A673 (cell line): ENCODE measurements at regions not wholly inside any gene's neighbourhood (a gene's known extent, or its start where the extent isn't known, plus 50 kb on each side); places are given as distances from the start of the nearest gene placed in this dataset.
"Not testable (repeated sequence)": the region's sequence is repeated elsewhere in the genome, so short reads cannot be mapped to it uniquely, and the experiment has no call there.

Source experiments
- BruUV-seq: library from RNA; stranded (reverse); fragments of 400-500 nt; replicated peaks from 2 replicates; lab custom pipeline; 2021; lab: Mats Ljungman, UMichigan
- CTCF ChIA-PET: fragments of 300-600 bp; sonication (Branson Sonifier 250); formaldehyde crosslinking; loops from one replicate; lab custom pipeline; 2022; ENCODE audit warnings: antibody characterized with exemption; lab: Charles Lee
- POLR2A ChIA-PET: fragments of 300-600 bp; sonication (Branson Sonifier 250); formaldehyde crosslinking; loops from one replicate; lab custom pipeline; 2022; ENCODE audit warnings: antibody characterized with exemption; ENCODE audit not compliant: low non-redundant PET; lab: Charles Lee
- DNase-seq: peaks from one replicate; pipeline ENCODE4 v3.0.0-alpha.2; 2015; ENCODE audit warnings: low spot score
- H3K27ac ChIP-seq: fragments of 200-600 bp; sonication (generic); 2 replicates; pipeline ENCODE4 v1.5.1; 2016; ENCODE audit warnings: mixed run types, low read depth, mild to moderate bottlenecking, mixed read lengths, antibody characterized with exemption, low read length; ENCODE audit not compliant: poor library complexity, severe bottlenecking
- H3K27me3 ChIP-seq: fragments of 200-600 bp; sonication (generic); replicated peaks from 2 replicates; pipeline ENCODE4 v1.6.1; 2017; ENCODE audit warnings: mixed run types, low read depth, mild to moderate bottlenecking, mixed read lengths, antibody characterized with exemption, low read length; ENCODE audit not compliant: insufficient read depth, poor library complexity
- H3K36me3 ChIP-seq: fragments of 200-600 bp; sonication (generic); 2 replicates; pipeline ENCODE4 v1.6.1; 2016; ENCODE audit warnings: mixed run types, mild to moderate bottlenecking, mixed read lengths, antibody characterized with exemption, low read length; ENCODE audit not compliant: insufficient read depth, poor library complexity, severe bottlenecking
- H3K4me1 ChIP-seq: fragments of 200-600 bp; sonication (generic); 2 replicates; pipeline ENCODE4 v1.6.1; 2017; ENCODE audit warnings: mixed run types, mild to moderate bottlenecking, mixed read lengths, antibody characterized with exemption, low read length; ENCODE audit not compliant: insufficient read depth, poor library complexity, severe bottlenecking
- H3K4me3 ChIP-seq: fragments of 200-600 bp; sonication (generic); 2 replicates; pipeline ENCODE4 v1.5.1; 2016; ENCODE audit warnings: low read depth, mixed run types, mild to moderate bottlenecking, mixed read lengths, low read length; ENCODE audit not compliant: poor library complexity, severe bottlenecking
- H3K9me3 ChIP-seq: fragments of 200-600 bp; sonication (generic); 2 replicates; pipeline ENCODE4 v1.6.1; 2016; ENCODE audit warnings: mixed run types, low read depth, mild to moderate bottlenecking, mixed read lengths, antibody characterized with exemption, low read length; ENCODE audit not compliant: poor library complexity, severe bottlenecking
- CTCF ChIP-seq: fragments of 300-800, 200-600 bp; sonication (generic); conservative IDR thresholded peaks from 2 replicates; pipeline ENCODE4 v1.5.1; 2017; ENCODE audit warnings: low read depth, mild to moderate bottlenecking, antibody characterized with exemption, low read length, moderate library complexity, mixed read lengths
- EZH2 ChIP-seq: fragments of 200-600 bp; sonication (generic); IDR thresholded peaks from 2 replicates; pipeline ENCODE4 v1.6.1; 2017; ENCODE audit warnings: borderline replicate concordance, low read depth, mild to moderate bottlenecking, mixed read lengths, antibody characterized with exemption, low read length; ENCODE audit not compliant: poor library complexity, severe bottlenecking
- intact Hi-C: fragments of 100-400 bp; cut with micrococcal nuclease; formaldehyde crosslinking; loops from one replicate; pipeline ENCODE4 v1.10.0; 2022; ENCODE audit not compliant: unreplicated experiment

- intact Hi-C loops, result no loop called here
- POLR2A ChIA-PET, result no interaction called here
- Histone ChIP-seq H3K27ac (no peak overlapping the region), H3K36me3 (no peaks in the 10 kb centered on the region), H3K27me3 (no peaks in the 10 kb centered on the region), H3K4me3 (no peak overlapping the region), H3K9me3 (no peaks in the 10 kb centered on the region), H3K4me1 (no peaks in the 10 kb centered on the region)
- BruUV-seq, result no TSS peak
- no peak for TF ChIP-seq CTCF
- TF ChIP-seq EZH2, result no peak
- DNase-seq, result no peak
- CTCF ChIA-PET, result no interaction called here
Observed at GRCh38 chr2:184190725-184191124, 407.6 kb upstream of the ZNF804A start.

- H3K27me3 ChIP-seq, result no peaks in the 10 kb centered on the region
- H3K36me3 ChIP-seq, result no peaks in the 10 kb centered on the region
- H3K9me3 ChIP-seq, result no peaks in the 10 kb centered on the region
- ChIA-PET CTCF (no interaction called here), POLR2A (no interaction called here)
- DNase-seq, result no peak
- intact Hi-C loops, result no loop called here
- no peak for TF ChIP-seq EZH2
- no peak for TF ChIP-seq CTCF
- no TSS peak for BruUV-seq
- H3K27ac ChIP-seq, result no peak overlapping the region
- no peak overlapping the region for H3K4me3 ChIP-seq
- no peaks in the 10 kb centered on the region for H3K4me1 ChIP-seq
Observed at GRCh38 chr2:184192649-184193048, 405.7 kb upstream of the ZNF804A start.

- Histone ChIP-seq H3K4me1 (no peaks in the 10 kb centered on the region), H3K4me3 (no peak overlapping the region), H3K9me3 (no peaks in the 10 kb centered on the region), H3K36me3 (no peaks in the 10 kb centered on the region), H3K27ac (no peak overlapping the region), H3K27me3 (no peaks in the 10 kb centered on the region)
- intact Hi-C loops, result no loop called here
- POLR2A ChIA-PET, result no interaction called here
- no peak for DNase-seq
- CTCF ChIA-PET, result no interaction called here
- TF ChIP-seq CTCF, result no peak
- no peak for TF ChIP-seq EZH2
- BruUV-seq, result no TSS peak
Observed at GRCh38 chr2:184197413-184197812, 400.9 kb upstream of the ZNF804A start.

GRCh38 chr2:184198791-184199190 is 399.5 kb upstream of the ZNF804A start:
- DNase-seq, H3K27ac ChIP-seq, H3K4me1 ChIP-seq, CTCF ChIA-PET, H3K27me3 ChIP-seq, H3K36me3 ChIP-seq, H3K9me3 ChIP-seq, H3K4me3 ChIP-seq, BruUV-seq, intact Hi-C loops, POLR2A ChIA-PET: not testable (repeated sequence)
